AG04450 (cell line): ENCODE measurements at regions not wholly inside any gene's neighbourhood (a gene's known extent, or its start where the extent isn't known, plus 50 kb on each side); places are given as distances from the start of the nearest gene placed in this dataset.

Source experiments
- CTCF ChIA-PET: fragments of 300-600, 350-600 bp; formaldehyde crosslinking; extraction: SDS; loops from one replicate; lab custom pipeline; 2022; ENCODE audit warnings: antibody characterized with exemption, inconsistent platforms; lab: Charles Lee
- POLR2A ChIA-PET: fragments of 350-600 bp; formaldehyde crosslinking; extraction: SDS; loops from one replicate; lab custom pipeline; 2021; ENCODE audit warnings: antibody characterized with exemption, inconsistent platforms; lab: Yijun Ruan, JAX
- DNase-seq: peaks from one replicate; pipeline ENCODE4 v3.0.0-alpha.2; 2011; ENCODE audit warnings: low read depth, low spot score
- H3K27ac ChIP-seq: one replicate; pipeline ENCODE4 v1.5.1; 2012; ENCODE audit warnings: low read depth, low read length, control low read depth
- H3K27me3 ChIP-seq: one replicate; pipeline ENCODE4 v1.6.0; 2012; ENCODE audit warnings: low read length; ENCODE audit not compliant: control insufficient read depth, insufficient read depth
- H3K4me3 ChIP-seq: 2 replicates; pipeline ENCODE4 v1.5.1; 2011; ENCODE audit warnings: mild to moderate bottlenecking, low read depth, low read length, control low read depth
- H3K9me3 ChIP-seq: 2 replicates; pipeline ENCODE4 v1.5.1; 2012; ENCODE audit warnings: low read length; ENCODE audit not compliant: control insufficient read depth, insufficient read depth
- TF ChIP-seq, protein P1 (sequence below): IDR thresholded peaks from 2 replicates; pipeline ENCODE4 v1.5.1; 2011; ENCODE audit warnings: low read depth, low read length, control low read depth, inconsistent platforms

DNA sequence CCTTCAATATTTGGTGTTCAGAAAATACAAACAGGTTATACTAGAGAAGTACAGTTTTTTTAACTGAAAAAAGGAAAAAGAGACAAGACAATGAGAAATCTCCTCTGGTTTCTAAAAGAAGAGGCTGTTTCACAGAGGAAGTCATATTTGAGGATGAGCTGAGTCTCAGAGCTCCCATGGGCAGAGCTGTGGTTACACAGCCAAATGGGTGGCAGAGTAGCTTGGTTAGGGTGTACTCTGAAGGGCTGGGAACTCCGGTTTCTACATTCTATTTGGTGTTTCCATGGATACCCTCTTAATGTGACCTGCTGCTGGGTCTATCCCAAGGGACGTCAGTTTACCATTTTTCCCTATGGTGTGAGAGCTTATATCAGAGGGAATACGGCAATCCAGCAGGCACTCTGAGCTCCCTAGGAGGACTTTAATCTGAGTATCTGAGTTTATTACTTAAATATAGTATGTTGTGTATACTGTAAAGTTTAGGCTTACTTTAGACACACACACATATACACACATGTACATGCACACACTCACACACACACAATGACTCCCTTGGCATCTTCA, 74.2 kb downstream of the CYRIA start:
- no peak overlapping the region for H3K27ac ChIP-seq
- CTCF ChIA-PET, result interaction anchor here (0.9 to 2.2 kb wide), 2 partner anchors 14 to 17 kb away, joined by 4 to 16 read pairs; no protein-coding TSS in a partner anchor
- no peaks in the 10 kb centered on the region for H3K27me3 ChIP-seq
- no peak overlapping the region for H3K4me3 ChIP-seq
- H3K9me3 ChIP-seq, result no peaks in the 10 kb centered on the region
- POLR2A ChIA-PET, result no interaction called here
- DNase-seq, result no peak
- TF ChIP-seq, protein P1, sequence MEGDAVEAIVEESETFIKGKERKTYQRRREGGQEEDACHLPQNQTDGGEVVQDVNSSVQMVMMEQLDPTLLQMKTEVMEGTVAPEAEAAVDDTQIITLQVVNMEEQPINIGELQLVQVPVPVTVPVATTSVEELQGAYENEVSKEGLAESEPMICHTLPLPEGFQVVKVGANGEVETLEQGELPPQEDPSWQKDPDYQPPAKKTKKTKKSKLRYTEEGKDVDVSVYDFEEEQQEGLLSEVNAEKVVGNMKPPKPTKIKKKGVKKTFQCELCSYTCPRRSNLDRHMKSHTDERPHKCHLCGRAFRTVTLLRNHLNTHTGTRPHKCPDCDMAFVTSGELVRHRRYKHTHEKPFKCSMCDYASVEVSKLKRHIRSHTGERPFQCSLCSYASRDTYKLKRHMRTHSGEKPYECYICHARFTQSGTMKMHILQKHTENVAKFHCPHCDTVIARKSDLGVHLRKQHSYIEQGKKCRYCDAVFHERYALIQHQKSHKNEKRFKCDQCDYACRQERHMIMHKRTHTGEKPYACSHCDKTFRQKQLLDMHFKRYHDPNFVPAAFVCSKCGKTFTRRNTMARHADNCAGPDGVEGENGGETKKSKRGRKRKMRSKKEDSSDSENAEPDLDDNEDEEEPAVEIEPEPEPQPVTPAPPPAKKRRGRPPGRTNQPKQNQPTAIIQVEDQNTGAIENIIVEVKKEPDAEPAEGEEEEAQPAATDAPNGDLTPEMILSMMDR, result no peak

DNA sequence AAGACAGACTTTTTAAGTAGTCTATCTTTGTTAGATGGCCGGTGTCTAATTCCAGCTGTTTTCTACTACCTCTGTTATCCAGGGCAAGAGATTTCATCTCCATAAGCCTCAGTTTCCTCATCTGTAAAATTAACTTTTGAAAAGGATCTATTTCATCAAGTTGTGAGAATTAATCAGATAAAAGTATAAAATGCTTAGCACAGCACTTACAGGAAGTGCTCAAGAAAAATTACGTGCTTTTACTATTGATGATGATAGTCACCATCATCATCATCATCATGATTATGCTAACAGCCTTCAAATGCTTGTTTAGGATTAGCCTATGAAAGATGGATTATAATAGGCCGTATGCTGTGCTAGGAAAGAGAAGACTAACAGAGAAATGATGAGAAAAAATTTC, 76.2 kb downstream of the CYRIA start:
- Histone ChIP-seq H3K27me3 (no peaks in the 10 kb centered on the region), H3K4me3 (no peak overlapping the region), H3K27ac (no peak overlapping the region), H3K9me3 (no peaks in the 10 kb centered on the region)
- TF ChIP-seq, protein P1, result no peak
- ChIA-PET POLR2A (no interaction called here), CTCF (no interaction called here)
- no peak for DNase-seq

- no peaks in the 10 kb centered on the region for H3K9me3 ChIP-seq
- ChIA-PET POLR2A (no interaction called here), CTCF (no interaction called here)
- no peak for DNase-seq
- TF ChIP-seq, protein P1, result no peak
- no peak overlapping the region for H3K4me3 ChIP-seq
- no peaks in the 10 kb centered on the region for H3K27me3 ChIP-seq
- no peak overlapping the region for H3K27ac ChIP-seq
Measured at GRCh38 chr2:16588565-16588964, 77.1 kb downstream of the CYRIA start.

DNA sequence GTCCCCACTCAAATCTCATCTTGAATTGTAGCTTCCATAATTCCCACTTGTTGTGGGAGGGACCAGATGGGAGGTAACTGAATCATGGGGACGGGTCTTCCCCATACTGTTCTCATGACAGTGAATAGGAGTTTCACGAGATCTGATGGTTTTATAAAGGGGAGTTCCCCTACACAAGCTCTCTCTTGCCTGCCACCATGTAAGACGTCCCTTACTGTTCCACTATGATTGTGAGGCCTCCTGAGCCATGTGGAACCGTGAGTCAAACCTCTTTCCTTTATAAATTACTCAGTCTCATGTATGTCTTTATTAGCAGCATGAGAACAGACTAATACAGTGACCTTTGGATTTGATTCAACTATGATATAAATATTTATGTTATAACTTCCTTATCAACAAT, 78.0 kb downstream of the CYRIA start:
- Histone ChIP-seq H3K4me3 (no peak overlapping the region), H3K9me3 (no peaks in the 10 kb centered on the region), H3K27me3 (no peaks in the 10 kb centered on the region), H3K27ac (no peak overlapping the region)
- no peak for DNase-seq
- POLR2A ChIA-PET, result no interaction called here
- TF ChIP-seq, protein P1, result no peak
- CTCF ChIA-PET, result interaction anchor here (1.9 kb wide), 1 partner anchor 21 kb away, joined by 12 read pairs; no protein-coding TSS in a partner anchor

DNA sequence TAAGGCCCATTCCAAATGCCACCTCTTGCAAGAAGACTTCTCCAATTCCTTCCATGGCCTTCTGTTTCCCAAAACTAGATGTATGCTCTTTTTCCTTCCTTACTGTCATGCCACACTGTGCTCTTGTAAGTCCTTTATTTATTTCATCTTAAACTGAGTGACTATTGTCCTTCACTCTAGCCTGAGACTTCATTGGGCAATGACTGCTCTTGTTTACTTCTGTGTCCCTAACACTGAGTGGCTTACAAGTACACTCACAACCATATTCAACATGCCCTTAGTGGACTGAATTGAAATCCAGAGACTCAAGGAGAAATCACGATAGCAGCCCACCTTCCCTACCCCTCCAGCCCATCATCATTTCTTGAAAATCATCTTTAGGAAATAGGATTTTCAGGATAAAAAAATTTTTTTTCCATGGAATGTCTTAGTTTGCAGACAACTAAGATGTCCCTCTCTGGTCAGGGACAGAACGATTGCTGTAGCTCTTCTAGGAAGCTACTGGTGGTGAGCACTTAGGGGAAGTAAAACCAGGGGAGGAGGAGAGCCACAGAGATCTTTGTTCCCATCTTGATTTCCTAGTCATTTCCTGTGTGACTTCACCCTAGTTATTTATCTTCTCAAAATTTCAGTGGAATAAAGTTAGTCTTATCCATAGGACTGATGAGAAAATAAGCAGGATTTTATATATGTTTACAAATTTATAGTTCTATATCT, 80.7 kb downstream of the CYRIA start:
- POLR2A ChIA-PET, result no interaction called here
- CTCF ChIA-PET, result no interaction called here
- no peak overlapping the region for H3K4me3 ChIP-seq
- DNase-seq, result no peak
- TF ChIP-seq, protein P1, result no peak
- no peak overlapping the region for H3K27ac ChIP-seq
- H3K27me3 ChIP-seq, result no peaks in the 10 kb centered on the region
- H3K9me3 ChIP-seq, result no peaks in the 10 kb centered on the region
